Ovary (tissue), 3 donors: ENCODE measurements at regions not wholly inside any gene's neighbourhood (a gene's known extent, or its start where the extent isn't known, plus 50 kb on each side); places are given as distances from the start of the nearest gene placed in this dataset.

Source experiments
- EP300 ChIP-seq: sonication (generic); formaldehyde crosslinking; IDR thresholded peaks from one replicate; pipeline ENCODE4 v1.6.1; 2017; ENCODE audit warnings: antibody characterized with exemption
- TF ChIP-seq, protein P1 (sequence below), 3 donors: fragments of 450-650 bp in 2 of 3; fragments of 200-600 bp in 1 of 3; IDR thresholded peaks; one replicate each; pipeline versions ENCODE4 v1.5.1 to v1.8.0; 2016 to 2022; ENCODE audit warnings: antibody characterized with exemption in 3 of 3, mild to moderate bottlenecking in 1 of 3
- donor health status: DM: no; HTN: no; CAD: no.

- TF ChIP-seq EP300: no peak
- TF ChIP-seq, protein P1, sequence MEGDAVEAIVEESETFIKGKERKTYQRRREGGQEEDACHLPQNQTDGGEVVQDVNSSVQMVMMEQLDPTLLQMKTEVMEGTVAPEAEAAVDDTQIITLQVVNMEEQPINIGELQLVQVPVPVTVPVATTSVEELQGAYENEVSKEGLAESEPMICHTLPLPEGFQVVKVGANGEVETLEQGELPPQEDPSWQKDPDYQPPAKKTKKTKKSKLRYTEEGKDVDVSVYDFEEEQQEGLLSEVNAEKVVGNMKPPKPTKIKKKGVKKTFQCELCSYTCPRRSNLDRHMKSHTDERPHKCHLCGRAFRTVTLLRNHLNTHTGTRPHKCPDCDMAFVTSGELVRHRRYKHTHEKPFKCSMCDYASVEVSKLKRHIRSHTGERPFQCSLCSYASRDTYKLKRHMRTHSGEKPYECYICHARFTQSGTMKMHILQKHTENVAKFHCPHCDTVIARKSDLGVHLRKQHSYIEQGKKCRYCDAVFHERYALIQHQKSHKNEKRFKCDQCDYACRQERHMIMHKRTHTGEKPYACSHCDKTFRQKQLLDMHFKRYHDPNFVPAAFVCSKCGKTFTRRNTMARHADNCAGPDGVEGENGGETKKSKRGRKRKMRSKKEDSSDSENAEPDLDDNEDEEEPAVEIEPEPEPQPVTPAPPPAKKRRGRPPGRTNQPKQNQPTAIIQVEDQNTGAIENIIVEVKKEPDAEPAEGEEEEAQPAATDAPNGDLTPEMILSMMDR (IDR thresholded peaks at IDR 0.05): no peak
Measured at GRCh38 chr2:43149482-43150107, 76.8 kb downstream of the ZFP36L2 start.
